ENCODE measurements at regions not wholly inside any gene's neighbourhood (a gene's known extent, or its start where the extent isn't known, plus 50 kb on each side); places are given as distances from the start of the nearest gene placed in this dataset.

- H3K4me3 ChIP-seq (ENCODE audit: low read length, poor library complexity, severe bottlenecking): no peak overlapping the region
- H3K9ac ChIP-seq (ENCODE audit: low read depth, low read length, poor library complexity, severe bottlenecking): no peak overlapping the region
- no peaks in the 10 kb centered on the region for H3K36me3 ChIP-seq (ENCODE audit: insufficient read depth, low read length)
- H3K27me3 ChIP-seq (ENCODE audit: insufficient read depth, low read length, poor library complexity, severe bottlenecking): no peaks in the 10 kb centered on the region
- H3K4me1 ChIP-seq (ENCODE audit: insufficient read depth, low read length, poor library complexity, severe bottlenecking): no peaks in the 10 kb centered on the region
- H3K9me2 ChIP-seq (replicated peaks; ENCODE audit: low read depth, low read length): no peaks in the 10 kb centered on the region
- TF ChIP-seq CTCF (conservative IDR thresholded peaks at IDR 0.05; ENCODE audit: low read length): no peak
- no peak for TF ChIP-seq EZH2phosphoT487 (IDR thresholded peaks at IDR 0.05; ENCODE audit: borderline replicate concordance)
- no peaks in the 10 kb centered on the region for H3K79me2 ChIP-seq (ENCODE audit: insufficient read depth, low read length)
- no peaks in the 10 kb centered on the region for H3F3A ChIP-seq (ENCODE audit: low read depth)
- H3K9me3 ChIP-seq (ENCODE audit: insufficient read depth, low read depth, low read length): no peaks in the 10 kb centered on the region; the same call in 1 of the 2 replicates
- no peak overlapping the region for H3K4me2 ChIP-seq (ENCODE audit: low read depth, low read length, poor library complexity, severe bottlenecking)
- no peaks in the 10 kb centered on the region for H4K20me1 ChIP-seq (ENCODE audit: insufficient read depth, low read length, poor library complexity, severe bottlenecking)
- no peak overlapping the region for H2AFZ ChIP-seq (ENCODE audit: low read length)
Measured at GRCh38 chr17:71330099-71330375, 790.8 kb upstream of the SOX9 start.

- Histone ChIP-seq H3K9me2 (replicated peaks; ENCODE audit: low read depth, low read length) (no peaks in the 10 kb centered on the region), H2AFZ (ENCODE audit: low read length) (no peak overlapping the region), H3K9me3 (ENCODE audit: insufficient read depth, low read depth, low read length) (no peaks in the 10 kb centered on the region), H3K27me3 (ENCODE audit: insufficient read depth, low read length, poor library complexity, severe bottlenecking) (no peaks in the 10 kb centered on the region), H3K79me2 (ENCODE audit: insufficient read depth, low read length) (no peaks in the 10 kb centered on the region), H3K9ac (ENCODE audit: low read depth, low read length, poor library complexity, severe bottlenecking) (no peak overlapping the region), H3K4me3 (ENCODE audit: low read length, poor library complexity, severe bottlenecking) (no peak overlapping the region), H4K20me1 (ENCODE audit: insufficient read depth, low read length, poor library complexity, severe bottlenecking) (no peaks in the 10 kb centered on the region), H3K4me1 (ENCODE audit: insufficient read depth, low read length, poor library complexity, severe bottlenecking) (no peaks in the 10 kb centered on the region), H3F3A (ENCODE audit: low read depth) (no peaks in the 10 kb centered on the region), H3K36me3 (ENCODE audit: insufficient read depth, low read length) (no peaks in the 10 kb centered on the region), H3K4me2 (ENCODE audit: low read depth, low read length, poor library complexity, severe bottlenecking) (no peak overlapping the region)
- TF ChIP-seq CTCF (conservative IDR thresholded peaks at IDR 0.05; ENCODE audit: low read length): no peak
- TF ChIP-seq EZH2phosphoT487 (IDR thresholded peaks at IDR 0.05; ENCODE audit: borderline replicate concordance): no peak
Measured at GRCh38 chr17:71331754-71332325, 789.0 kb upstream of the SOX9 start.

GRCh38 chr17:71334048-71334751 is 786.6 kb upstream of the SOX9 start:
- no peak overlapping the region for H3K4me3 ChIP-seq (ENCODE audit: low read length, poor library complexity, severe bottlenecking)
- H3K36me3 ChIP-seq (ENCODE audit: insufficient read depth, low read length): no peaks in the 10 kb centered on the region
- no peaks in the 10 kb centered on the region for H3K9me2 ChIP-seq (replicated peaks; ENCODE audit: low read depth, low read length)
- H3K9me3 ChIP-seq (ENCODE audit: insufficient read depth, low read depth, low read length): no peaks in the 10 kb centered on the region
- H2AFZ ChIP-seq (ENCODE audit: low read length): no peak overlapping the region
- H3K27me3 ChIP-seq (ENCODE audit: insufficient read depth, low read length, poor library complexity, severe bottlenecking): no peaks in the 10 kb centered on the region
- no peaks in the 10 kb centered on the region for H3K79me2 ChIP-seq (ENCODE audit: insufficient read depth, low read length)
- no peaks in the 10 kb centered on the region for H4K20me1 ChIP-seq (ENCODE audit: insufficient read depth, low read length, poor library complexity, severe bottlenecking)
- H3K4me2 ChIP-seq (ENCODE audit: low read depth, low read length, poor library complexity, severe bottlenecking): no peak overlapping the region
- H3K4me1 ChIP-seq (ENCODE audit: insufficient read depth, low read length, poor library complexity, severe bottlenecking): no peaks in the 10 kb centered on the region
- no peaks in the 10 kb centered on the region for H3F3A ChIP-seq (ENCODE audit: low read depth)
- TF ChIP-seq CTCF (conservative IDR thresholded peaks at IDR 0.05; ENCODE audit: low read length): no peak
- TF ChIP-seq EZH2phosphoT487 (IDR thresholded peaks at IDR 0.05; ENCODE audit: borderline replicate concordance): no peak
- H3K9ac ChIP-seq (ENCODE audit: low read depth, low read length, poor library complexity, severe bottlenecking): no peak overlapping the region

Data from Loucy (cell line).